ENCODE measurements at regions not wholly inside any gene's neighbourhood (a gene's known extent, or its start where the extent isn't known, plus 50 kb on each side); places are given as distances from the start of the nearest gene placed in this dataset.

GRCh38 chr6:15758631-15759215, 95.9 kb upstream of the DTNBP1 start:
- H3K4me3 ChIP-seq (replicated peaks; ENCODE audit: insufficient read depth, low read length) = no peak overlapping the region
- DNase-seq (ENCODE audit: low read depth in 1 of 2, low spot score in 1 of 2) = no peak
- H3K27me3 ChIP-seq (ENCODE audit: insufficient read depth, poor library complexity, severe bottlenecking) = no peaks in the 10 kb centered on the region
- TF ChIP-seq POLR2AphosphoS5 (IDR thresholded peaks at IDR 0.05; ENCODE audit: low read depth) = no peak
- TF ChIP-seq GABPA (IDR thresholded peaks at IDR 0.05; ENCODE audit: low read depth) = no peak
- no peak for TF ChIP-seq SPI1 (IDR thresholded peaks at IDR 0.05; ENCODE audit: borderline replicate concordance, low read depth)
- TF ChIP-seq REST (IDR thresholded peaks at IDR 0.05; ENCODE audit: insufficient replicate concordance, low read depth) = no peak
- no peak for TF ChIP-seq CTCF (IDR thresholded peaks at IDR 0.05; ENCODE audit: insufficient read depth, low read length)
- H3K27ac ChIP-seq (replicated peaks) = no peak overlapping the region

- TF ChIP-seq POLR2AphosphoS5 (IDR thresholded peaks at IDR 0.05; ENCODE audit: low read depth) (no peak), CTCF (IDR thresholded peaks at IDR 0.05; ENCODE audit: insufficient read depth, low read length) (no peak), REST (IDR thresholded peaks at IDR 0.05; ENCODE audit: insufficient replicate concordance, low read depth) (no peak), SPI1 (IDR thresholded peaks at IDR 0.05; ENCODE audit: borderline replicate concordance, low read depth) (no peak), GABPA (IDR thresholded peaks at IDR 0.05; ENCODE audit: low read depth) (no peak)
- Histone ChIP-seq H3K27ac (replicated peaks) (no peak overlapping the region), H3K4me3 (replicated peaks; ENCODE audit: insufficient read depth, low read length) (no peak overlapping the region), H3K27me3 (ENCODE audit: insufficient read depth, poor library complexity, severe bottlenecking) (no peaks in the 10 kb centered on the region)
- DNase-seq (ENCODE audit: low read depth in 1 of 2, low spot score in 1 of 2) = no peak
These were observed 92.7 kb upstream of the DTNBP1 start for GRCh38 chr6:15755526-15755925.

- DNase-seq (ENCODE audit: low read depth in 1 of 2, low spot score in 1 of 2) = no peak
- H3K4me3 ChIP-seq (replicated peaks; ENCODE audit: insufficient read depth, low read length) = no peak overlapping the region
- TF ChIP-seq GABPA (IDR thresholded peaks at IDR 0.05; ENCODE audit: low read depth) (no peak), SPI1 (IDR thresholded peaks at IDR 0.05; ENCODE audit: borderline replicate concordance, low read depth) (no peak), REST (IDR thresholded peaks at IDR 0.05; ENCODE audit: insufficient replicate concordance, low read depth) (no peak), POLR2AphosphoS5 (IDR thresholded peaks at IDR 0.05; ENCODE audit: low read depth) (no peak), CTCF (IDR thresholded peaks at IDR 0.05; ENCODE audit: insufficient read depth, low read length) (no peak)
- no peaks in the 10 kb centered on the region for H3K27me3 ChIP-seq (ENCODE audit: insufficient read depth, poor library complexity, severe bottlenecking)
- H3K27ac ChIP-seq (replicated peaks) = no peak overlapping the region
These were observed 91.9 kb upstream of the DTNBP1 start for GRCh38 chr6:15754706-15755079.

Data from HL-60 (cell line).